ENCODE measurements at regions not wholly inside any gene's neighbourhood (a gene's known extent, or its start where the extent isn't known, plus 50 kb on each side); places are given as distances from the start of the nearest gene placed in this dataset.

- TF ChIP-seq POLR2A (IDR thresholded peaks at IDR 0.05), result no peak
- no peak for TF ChIP-seq CTCF (IDR thresholded peaks at IDR 0.05)
These were observed 534.2 kb upstream of the GJE1 start for GRCh38 chr6:141598487-141598886.
